HG02642 (cell line): ENCODE measurements at regions not wholly inside any gene's neighbourhood (a gene's known extent, or its start where the extent isn't known, plus 50 kb on each side); places are given as distances from the start of the nearest gene placed in this dataset.

Experiments used
- ATAC-seq: cut with Tn5 transposase; IDR thresholded peaks from one replicate; pipeline ENCODE4 v1.9.1; 2021; ENCODE audit warnings: mild to moderate bottlenecking; ENCODE audit not compliant: unreplicated experiment, poor library complexity

DNA sequence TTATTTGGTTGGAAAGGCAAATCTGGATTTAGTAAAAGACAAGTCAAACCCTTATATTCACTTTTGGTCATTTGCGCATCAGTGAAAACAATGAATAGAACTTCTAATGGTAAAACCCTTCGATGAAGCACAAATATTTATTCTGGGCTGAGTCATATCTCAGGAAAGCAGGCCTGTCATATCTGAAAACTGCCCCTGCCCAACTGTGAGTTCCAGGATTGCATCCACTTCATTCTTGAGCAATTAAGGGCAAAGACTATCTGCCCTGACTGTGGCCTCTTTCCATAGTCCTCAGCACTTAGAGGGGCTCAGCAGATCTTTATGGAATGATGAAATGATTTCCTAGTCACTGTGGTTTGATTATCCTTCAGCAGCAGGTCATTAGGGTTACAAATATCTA is 795.2 kb upstream of the ID2 start:
- ATAC-seq = no peak

- no peak for ATAC-seq
Measured at GRCh38 chr2:7887441-7887840, 794.4 kb upstream of the ID2 start.

GRCh38 chr2:7888876-7889275 is 793.0 kb upstream of the ID2 start:
- ATAC-seq = no peak

- no peak for ATAC-seq
Measured at GRCh38 chr2:7891312-7891711, 790.5 kb upstream of the ID2 start.

- ATAC-seq = no peak
Measured at GRCh38 chr2:7895289-7895688, 786.6 kb upstream of the ID2 start.

DNA sequence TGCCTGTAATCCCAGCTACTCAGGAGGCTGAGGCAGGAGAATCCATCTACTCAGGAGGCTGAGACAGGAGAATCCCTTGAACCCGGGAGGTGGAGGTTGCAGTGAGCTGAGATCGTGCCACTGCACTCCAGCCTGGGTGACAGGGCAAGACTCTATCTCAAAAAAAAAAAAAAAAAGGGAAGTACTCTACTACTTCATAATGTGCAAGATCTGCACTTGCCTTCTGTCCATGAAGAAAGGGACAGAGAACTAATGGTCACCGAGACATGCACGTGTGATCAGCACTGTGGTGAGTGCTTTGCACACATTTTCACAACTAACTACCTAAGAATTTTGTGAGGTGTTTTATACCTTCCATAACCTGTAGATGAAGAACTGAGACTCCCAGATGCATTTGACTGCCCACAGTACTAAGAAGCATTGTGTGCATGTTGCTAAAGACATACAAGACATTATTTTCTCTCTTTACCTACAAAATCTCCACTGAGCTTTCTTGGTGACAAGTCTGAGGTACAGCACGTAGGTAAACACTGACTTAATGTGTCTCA is 784.8 kb upstream of the ID2 start:
- ATAC-seq = no peak

GRCh38 chr2:7899241-7899640 is 782.6 kb upstream of the ID2 start:
- ATAC-seq = no peak

DNA sequence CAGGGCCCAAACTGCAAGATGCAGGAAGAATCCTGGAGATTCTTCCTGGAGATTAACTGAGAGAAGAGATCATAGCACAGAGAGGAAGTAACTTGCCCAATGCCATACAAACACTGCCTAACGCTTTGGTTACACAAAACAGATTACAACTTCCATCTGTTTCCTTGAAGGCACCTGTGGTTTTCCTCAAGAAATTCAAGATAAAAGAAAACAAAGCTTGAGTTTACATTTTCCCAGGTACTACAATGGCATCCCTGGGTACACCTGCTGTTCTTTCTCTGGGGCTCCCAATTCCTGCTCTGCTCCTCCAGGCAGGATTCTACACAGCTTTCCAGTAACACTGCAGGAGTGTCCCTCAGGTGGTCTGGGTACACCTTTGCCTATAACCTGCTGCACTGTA is 781.9 kb upstream of the ID2 start:
- ATAC-seq = no peak

GRCh38 chr2:7900593-7900992 is 781.3 kb upstream of the ID2 start:
- no peak for ATAC-seq

DNA sequence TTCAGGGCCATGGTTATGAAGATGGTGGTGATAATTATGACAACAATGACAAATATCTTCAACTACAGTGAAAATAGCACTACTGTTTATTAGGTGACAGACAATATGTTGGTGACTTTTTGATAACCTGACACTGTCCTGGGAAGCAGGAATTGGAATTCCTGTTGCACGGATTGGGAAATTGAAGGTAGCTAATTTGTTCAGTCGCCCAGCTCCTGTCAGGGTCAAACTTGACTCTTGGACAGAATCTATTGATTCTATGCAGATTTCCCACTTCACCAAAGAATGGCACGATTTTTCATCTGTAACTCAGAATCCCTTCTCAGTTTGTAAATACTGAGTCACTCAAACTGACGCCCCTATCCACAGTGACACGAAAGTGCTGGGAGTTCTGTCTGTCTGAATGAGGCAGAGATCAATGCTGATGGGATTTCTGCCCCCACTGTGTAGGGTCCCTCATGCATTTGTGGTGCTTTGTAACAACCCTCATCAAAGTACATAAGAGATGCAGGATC is 779.5 kb upstream of the ID2 start:
- ATAC-seq = no peak

- no peak for ATAC-seq
Measured at GRCh38 chr2:7904319-7904718, 777.5 kb upstream of the ID2 start.

- no peak for ATAC-seq
Measured at GRCh38 chr2:7905756-7906155, 776.1 kb upstream of the ID2 start.

DNA sequence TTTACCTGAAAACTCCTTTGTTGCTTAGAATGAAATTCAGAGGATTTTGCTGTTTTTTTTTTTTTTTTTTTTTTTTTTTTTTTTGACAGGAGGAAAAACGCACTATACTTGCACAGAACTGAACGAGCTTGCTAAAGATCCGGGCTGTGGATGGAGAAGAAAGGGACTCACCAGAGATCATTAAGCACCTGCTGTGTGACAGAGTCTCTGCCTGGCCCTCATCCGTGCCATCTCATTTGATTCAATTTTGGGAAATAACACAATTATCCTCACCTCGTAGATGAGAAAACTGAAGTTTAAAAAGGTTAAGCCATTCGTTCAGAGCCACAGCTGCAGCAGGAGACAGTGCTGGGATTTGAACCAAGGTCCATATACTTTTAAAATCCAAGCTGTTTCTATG is 775.4 kb upstream of the ID2 start:
- no peak for ATAC-seq

- ATAC-seq = no peak
Measured at GRCh38 chr2:7907041-7907440, 774.8 kb upstream of the ID2 start.

GRCh38 chr2:7910752-7911151 is 771.1 kb upstream of the ID2 start:
- no peak for ATAC-seq

GRCh38 chr2:7911196-7911595 is 770.7 kb upstream of the ID2 start:
- no peak for ATAC-seq

GRCh38 chr2:7913974-7914373 is 767.9 kb upstream of the ID2 start:
- ATAC-seq = no peak

DNA sequence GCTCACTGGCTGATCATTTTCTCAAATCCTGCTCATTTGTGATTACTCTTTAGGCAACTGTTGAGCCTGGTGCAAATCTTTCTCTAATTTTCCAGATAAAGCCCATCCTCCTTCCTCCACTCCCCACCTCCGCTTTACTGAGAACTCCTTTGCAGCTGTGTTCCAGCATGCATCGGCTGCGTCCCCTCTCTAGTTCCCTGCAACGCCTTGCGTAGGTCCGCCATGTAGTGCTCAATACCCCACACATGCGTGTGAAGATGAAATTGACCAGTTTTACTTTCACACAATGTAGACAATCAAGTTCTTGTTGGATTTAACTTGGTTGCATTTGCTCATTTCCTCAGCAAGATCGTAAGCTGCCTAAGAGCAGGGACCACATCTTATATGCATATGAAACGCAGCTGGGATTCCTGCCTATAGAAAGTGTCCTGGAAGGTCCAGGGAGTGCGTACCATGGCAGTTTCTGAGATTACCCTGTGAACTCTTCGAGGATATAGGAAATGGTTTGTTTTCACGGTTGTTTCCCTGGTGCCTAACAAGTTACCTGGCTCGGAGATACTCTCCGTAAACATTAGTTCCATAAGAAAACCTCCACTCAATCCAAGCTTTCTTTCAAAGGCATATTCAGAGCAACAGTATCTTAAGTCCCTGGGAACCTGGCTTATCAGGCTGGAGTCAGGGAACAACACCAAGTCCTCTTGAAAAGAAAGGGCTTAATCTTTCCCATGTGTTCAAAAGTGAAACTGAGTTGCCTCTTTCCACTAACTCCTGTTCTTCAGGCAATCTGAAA is 766.4 kb upstream of the ID2 start:
- ATAC-seq = no peak

DNA sequence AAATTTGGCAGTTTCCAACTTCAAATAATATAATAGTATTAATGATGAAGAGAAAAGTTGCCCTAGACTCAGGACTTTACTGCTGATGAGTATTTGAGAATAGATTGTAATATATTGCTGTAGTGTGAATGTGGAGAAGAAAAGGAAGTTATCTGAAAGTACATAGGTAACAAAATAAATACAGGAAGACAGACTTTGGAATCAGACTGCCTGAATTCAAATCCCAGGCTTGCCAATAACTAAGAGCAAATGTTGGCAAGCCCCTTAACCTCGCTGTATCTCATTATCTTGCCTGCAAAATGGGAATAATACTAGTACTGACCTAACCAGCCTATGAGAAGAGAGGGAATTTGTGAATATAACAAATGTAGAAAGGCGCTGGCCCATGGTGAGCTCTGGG is 765.2 kb upstream of the ID2 start:
- ATAC-seq = no peak

DNA sequence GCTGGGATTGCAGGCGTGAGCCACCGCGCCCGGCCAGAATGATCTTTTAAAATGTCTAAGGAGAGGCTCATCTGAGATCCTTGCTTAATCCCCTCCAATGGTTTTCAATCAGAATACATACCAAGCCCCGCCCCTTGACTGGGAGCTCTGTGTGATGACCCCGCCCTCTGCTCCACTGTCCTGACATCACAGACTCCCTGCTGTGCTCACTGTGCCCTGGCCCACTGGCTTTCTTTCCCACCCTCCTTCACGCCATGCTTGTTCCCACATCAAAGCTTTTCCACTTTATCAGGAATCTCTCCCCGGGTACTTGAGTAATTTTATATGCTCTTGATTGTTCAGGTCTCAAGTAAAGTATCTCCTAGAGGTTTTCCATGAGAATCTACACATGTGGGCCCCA is 762.3 kb upstream of the ID2 start:
- no peak for ATAC-seq

- ATAC-seq = no peak
Measured at GRCh38 chr2:7924023-7924762, 757.7 kb upstream of the ID2 start.
